ENCODE measurements at regions not wholly inside any gene's neighbourhood (a gene's known extent, or its start where the extent isn't known, plus 50 kb on each side); places are given as distances from the start of the nearest gene placed in this dataset.

GRCh38 chr4:144342949-144343760 is 202.6 kb upstream of the GYPA start:
- Histone ChIP-seq H2BK120ac (ENCODE audit: low read depth, low read length) (no peak overlapping the region), H2BK15ac (ENCODE audit: low read depth, poor library complexity, severe bottlenecking) (no peak overlapping the region), H2BK12ac (ENCODE audit: low read length in 2 of 2) (no peak overlapping the region), H3K4me1 (ENCODE audit: control insufficient read depth, insufficient read depth, low read depth, low read length) (no peaks in the 10 kb centered on the region), H2AFZ (ENCODE audit: low read depth, low read length) (no peak overlapping the region), H2AK5ac (ENCODE audit: low read length, severe bottlenecking) (no peak overlapping the region), H3K27ac (ENCODE audit: low read length, poor library complexity, severe bottlenecking) (no peak overlapping the region), H4K8ac (ENCODE audit: low read length) (no peak overlapping the region), H3K18ac (ENCODE audit: low read depth in 1 of 2, low read length in 2 of 2) (no peak overlapping the region), H3K36me3 (ENCODE audit: control insufficient read depth in 1 of 2, insufficient read depth in 2 of 2, low read depth in 1 of 2, low read length in 2 of 2) (no peaks in the 10 kb centered on the region), H3K9ac (ENCODE audit: low read length) (no peak overlapping the region), H3K27me3 (ENCODE audit: control insufficient read depth in 1 of 2, insufficient read depth in 1 of 2, low read length in 2 of 2) (no peaks in the 10 kb centered on the region), H3K14ac (ENCODE audit: low read length in 2 of 2) (no peak overlapping the region), H3K9me3 (ENCODE audit: control insufficient read depth, low read length) (peaks cover 4% of the 10 kb centered on the region), H3K4me2 (ENCODE audit: low read length, poor library complexity, severe bottlenecking) (no peak overlapping the region), H4K91ac (ENCODE audit: low read length) (no peak overlapping the region), H3K79me1 (replicated peaks; ENCODE audit: low read length, poor library complexity, severe bottlenecking) (no peaks in the 10 kb centered on the region), H2BK5ac (ENCODE audit: low read depth, low read length, poor library complexity, severe bottlenecking) (no peak overlapping the region), H3K4ac (ENCODE audit: low read depth in 1 of 2, low read length in 2 of 2) (no peak overlapping the region), H3K4me3 (ENCODE audit: insufficient read depth in 1 of 2, low read depth in 1 of 2, low read length in 2 of 2) (no peak overlapping the region), H3K23ac (ENCODE audit: low read length in 2 of 2) (no peak overlapping the region)
- WGBS, result 83% methylated on average over 7 of the region's 7 CpGs
- no peak for DNase-seq

GRCh38 chr4:144347121-144347520 is 206.6 kb upstream of the GYPA start:
- Histone ChIP-seq H3K14ac (ENCODE audit: low read length in 2 of 2) (no peak overlapping the region), H3K36me3 (ENCODE audit: control insufficient read depth in 1 of 2, insufficient read depth in 2 of 2, low read depth in 1 of 2, low read length in 2 of 2) (no peaks in the 10 kb centered on the region), H3K4ac (ENCODE audit: low read depth in 1 of 2, low read length in 2 of 2) (no peak overlapping the region), H2BK15ac (ENCODE audit: low read depth, poor library complexity, severe bottlenecking) (no peak overlapping the region), H4K8ac (ENCODE audit: low read length) (no peak overlapping the region), H3K9me3 (ENCODE audit: control insufficient read depth, low read length) (no peaks in the 10 kb centered on the region), H3K27me3 (ENCODE audit: control insufficient read depth in 1 of 2, insufficient read depth in 1 of 2, low read length in 2 of 2) (peaks cover 0 to 3% of the 10 kb centered on the region in 2 experiments), H3K4me1 (ENCODE audit: control insufficient read depth, insufficient read depth, low read depth, low read length) (no peaks in the 10 kb centered on the region), H3K27ac (ENCODE audit: low read length, poor library complexity, severe bottlenecking) (no peak overlapping the region), H3K23ac (ENCODE audit: low read length in 2 of 2) (no peak overlapping the region), H3K4me3 (ENCODE audit: insufficient read depth in 1 of 2, low read depth in 1 of 2, low read length in 2 of 2) (no peak overlapping the region), H3K4me2 (ENCODE audit: low read length, poor library complexity, severe bottlenecking) (no peak overlapping the region), H3K79me1 (replicated peaks; ENCODE audit: low read length, poor library complexity, severe bottlenecking) (no peaks in the 10 kb centered on the region), H2BK12ac (ENCODE audit: low read length in 2 of 2) (no peak overlapping the region), H2AFZ (ENCODE audit: low read depth, low read length) (no peak overlapping the region), H4K91ac (ENCODE audit: low read length) (no peak overlapping the region), H2BK120ac (ENCODE audit: low read depth, low read length) (no peak overlapping the region), H2AK5ac (ENCODE audit: low read length, severe bottlenecking) (no peak overlapping the region), H3K18ac (ENCODE audit: low read depth in 1 of 2, low read length in 2 of 2) (no peak overlapping the region), H3K9ac (ENCODE audit: low read length) (no peak overlapping the region), H2BK5ac (ENCODE audit: low read depth, low read length, poor library complexity, severe bottlenecking) (no peak overlapping the region)
- WGBS, result 83% methylated on average over 2 of the region's 4 CpGs
- DNase-seq, result no peak

- no peak overlapping the region for H2AK5ac ChIP-seq (ENCODE audit: low read length, severe bottlenecking)
- no peak overlapping the region for H2BK12ac ChIP-seq (ENCODE audit: low read length in 2 of 2)
These were observed 210.2 kb upstream of the GYPA start for GRCh38 chr4:144350706-144351105.

GRCh38 chr4:144351306-144351705 is 210.8 kb upstream of the GYPA start:
- Histone ChIP-seq H3K27me3 (ENCODE audit: control insufficient read depth in 1 of 2, insufficient read depth in 1 of 2, low read length in 2 of 2) (peaks cover 6 to 42% of the 10 kb centered on the region in 2 experiments), H3K4me3 (ENCODE audit: insufficient read depth in 1 of 2, low read depth in 1 of 2, low read length in 2 of 2) (no peak overlapping the region), H2BK12ac (ENCODE audit: low read length in 2 of 2) (no peak overlapping the region), H2BK120ac (ENCODE audit: low read depth, low read length) (no peak overlapping the region), H3K27ac (ENCODE audit: low read length, poor library complexity, severe bottlenecking) (no peak overlapping the region), H2AK5ac (ENCODE audit: low read length, severe bottlenecking) (no peak overlapping the region), H3K4me2 (ENCODE audit: low read length, poor library complexity, severe bottlenecking) (no peak overlapping the region), H3K4ac (ENCODE audit: low read depth in 1 of 2, low read length in 2 of 2) (no peak overlapping the region), H3K14ac (ENCODE audit: low read length in 2 of 2) (no peak overlapping the region), H4K8ac (ENCODE audit: low read length) (no peak overlapping the region), H3K9ac (ENCODE audit: low read length) (no peak overlapping the region), H3K18ac (ENCODE audit: low read depth in 1 of 2, low read length in 2 of 2) (no peak overlapping the region), H3K9me3 (ENCODE audit: control insufficient read depth, low read length) (no peaks in the 10 kb centered on the region), H2BK5ac (ENCODE audit: low read depth, low read length, poor library complexity, severe bottlenecking) (no peak overlapping the region), H3K23ac (ENCODE audit: low read length in 2 of 2) (no peak overlapping the region), H3K36me3 (ENCODE audit: control insufficient read depth in 1 of 2, insufficient read depth in 2 of 2, low read depth in 1 of 2, low read length in 2 of 2) (no peaks in the 10 kb centered on the region), H3K79me1 (replicated peaks; ENCODE audit: low read length, poor library complexity, severe bottlenecking) (no peaks in the 10 kb centered on the region), H2AFZ (ENCODE audit: low read depth, low read length) (no peak overlapping the region), H3K4me1 (ENCODE audit: control insufficient read depth, insufficient read depth, low read depth, low read length) (peaks cover 2% of the 10 kb centered on the region), H2BK15ac (ENCODE audit: low read depth, poor library complexity, severe bottlenecking) (no peak overlapping the region), H4K91ac (ENCODE audit: low read length) (no peak overlapping the region)
- DNase-seq, result no peak
- WGBS, result 80% methylated on average over 2 of the region's 3 CpGs

More at GRCh38 chr4:144350706-144351105, 210.2 kb upstream of the GYPA start:
- Histone ChIP-seq H2BK15ac (ENCODE audit: low read depth, poor library complexity, severe bottlenecking) (no peak overlapping the region), H4K91ac (ENCODE audit: low read length) (no peak overlapping the region), H3K4ac (ENCODE audit: low read depth in 1 of 2, low read length in 2 of 2) (no peak overlapping the region), H3K9ac (ENCODE audit: low read length) (no peak overlapping the region), H2BK5ac (ENCODE audit: low read depth, low read length, poor library complexity, severe bottlenecking) (no peak overlapping the region), H3K4me3 (ENCODE audit: insufficient read depth in 1 of 2, low read depth in 1 of 2, low read length in 2 of 2) (no peak overlapping the region), H3K14ac (ENCODE audit: low read length in 2 of 2) (no peak overlapping the region), H2BK120ac (ENCODE audit: low read depth, low read length) (no peak overlapping the region), H3K4me2 (ENCODE audit: low read length, poor library complexity, severe bottlenecking) (no peak overlapping the region), H3K18ac (ENCODE audit: low read depth in 1 of 2, low read length in 2 of 2) (no peak overlapping the region), H3K23ac (ENCODE audit: low read length in 2 of 2) (no peak overlapping the region), H3K27me3 (ENCODE audit: control insufficient read depth in 1 of 2, insufficient read depth in 1 of 2, low read length in 2 of 2) (peaks cover 6 to 36% of the 10 kb centered on the region in 2 experiments), H3K36me3 (ENCODE audit: control insufficient read depth in 1 of 2, insufficient read depth in 2 of 2, low read depth in 1 of 2, low read length in 2 of 2) (no peaks in the 10 kb centered on the region), H4K8ac (ENCODE audit: low read length) (no peak overlapping the region), H3K9me3 (ENCODE audit: control insufficient read depth, low read length) (no peaks in the 10 kb centered on the region), H3K27ac (ENCODE audit: low read length, poor library complexity, severe bottlenecking) (no peak overlapping the region), H3K79me1 (replicated peaks; ENCODE audit: low read length, poor library complexity, severe bottlenecking) (no peaks in the 10 kb centered on the region), H2AFZ (ENCODE audit: low read depth, low read length) (no peak overlapping the region), H3K4me1 (ENCODE audit: control insufficient read depth, insufficient read depth, low read depth, low read length) (no peaks in the 10 kb centered on the region)
- no peak for DNase-seq
- no CpG with 5 or more reads among the region's 2 CpGs for WGBS

Data from mesenchymal stem cell (in vitro differentiated cells and primary cell).